ENCODE measurements at regions not wholly inside any gene's neighbourhood (a gene's known extent, or its start where the extent isn't known, plus 50 kb on each side); places are given as distances from the start of the nearest gene placed in this dataset.

- Histone ChIP-seq H3K9me3 (no peaks in the 10 kb centered on the region), H3K36me3 (no peaks in the 10 kb centered on the region), H3K4me3 (no peak overlapping the region), H3K27me3 (no peaks in the 10 kb centered on the region), H3K27ac (no peak overlapping the region), H3K4me1 (no peaks in the 10 kb centered on the region)
- DNase-seq (ENCODE audit: low spot score in 2 of 2): peak; percentile 26 to 60
- TF ChIP-seq POLR2AphosphoS5 (IDR thresholded peaks at IDR 0.05): no peak
- TF ChIP-seq POLR2A (IDR thresholded peaks at IDR 0.05): no peak
- no peak for TF ChIP-seq EP300 (IDR thresholded peaks at IDR 0.05)
- TF ChIP-seq CTCF (IDR thresholded peaks at IDR 0.05): no peak
- WGBS: 100% methylated on average over 1 of the region's 3 CpGs
These were observed 212.2 kb upstream of the DIO3 start for GRCh38 chr14:101349108-101349507.

DNA sequence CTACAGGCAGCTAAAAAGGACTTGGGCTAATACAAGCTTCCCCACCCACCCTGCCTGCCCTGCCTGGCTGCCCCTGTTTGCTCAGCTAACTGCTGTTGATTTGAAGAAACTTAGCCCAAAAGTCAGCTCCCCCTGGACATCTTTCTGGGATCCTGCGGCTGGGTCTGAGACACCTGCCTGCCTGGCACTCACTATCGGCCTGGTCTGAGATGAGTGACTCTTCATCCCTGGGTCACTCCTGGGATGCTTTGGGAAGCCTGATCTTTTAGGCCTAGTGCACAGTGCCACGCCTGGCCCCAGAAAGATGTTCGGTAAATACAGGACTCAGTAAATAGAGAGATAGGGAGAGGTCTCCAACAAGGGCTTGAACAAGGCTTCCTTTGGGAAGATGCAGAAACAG is 211.3 kb upstream of the DIO3 start:
- Histone ChIP-seq H3K4me3 (no peak overlapping the region), H3K36me3 (no peaks in the 10 kb centered on the region), H3K27ac (no peak overlapping the region), H3K4me1 (no peaks in the 10 kb centered on the region), H3K9me3 (peaks cover 3% of the 10 kb centered on the region), H3K27me3 (no peaks in the 10 kb centered on the region)
- WGBS: 98% methylated on average over 4 of the region's 4 CpGs
- TF ChIP-seq EP300 (IDR thresholded peaks at IDR 0.05): no peak
- no peak for TF ChIP-seq POLR2A (IDR thresholded peaks at IDR 0.05)
- no peak for TF ChIP-seq POLR2AphosphoS5 (IDR thresholded peaks at IDR 0.05)
- no peak for TF ChIP-seq CTCF (IDR thresholded peaks at IDR 0.05)
- peak; percentile 23 to 26 for DNase-seq (ENCODE audit: low spot score in 2 of 2)

DNA sequence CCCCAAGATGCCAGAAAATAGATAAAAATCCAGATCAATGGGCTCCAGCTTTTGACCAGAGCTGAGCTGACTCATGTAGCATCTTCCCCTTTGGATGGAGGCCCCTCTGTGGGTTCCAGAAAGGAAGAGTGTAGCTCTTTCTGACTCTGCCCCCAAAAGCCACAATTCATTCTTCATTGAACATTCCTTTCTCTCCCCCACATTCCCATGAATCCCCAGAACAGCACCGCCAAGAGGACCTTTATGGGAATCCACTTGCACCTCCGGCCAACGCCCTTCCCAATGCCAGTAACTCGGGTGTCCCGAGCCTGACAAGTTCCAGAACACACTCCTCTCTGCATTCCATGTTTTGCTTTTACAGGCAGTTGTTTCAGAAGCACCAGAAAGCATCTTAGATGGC is 210.6 kb upstream of the DIO3 start:
- H3K4me1 ChIP-seq: no peaks in the 10 kb centered on the region
- H3K9me3 ChIP-seq: peaks cover 3% of the 10 kb centered on the region
- peak; percentile 33 to 59 for DNase-seq (ENCODE audit: low spot score in 2 of 2)
- H3K27ac ChIP-seq: no peak overlapping the region
- H3K27me3 ChIP-seq: no peaks in the 10 kb centered on the region
- no peaks in the 10 kb centered on the region for H3K36me3 ChIP-seq
- WGBS: 68% methylated on average over 5 of the region's 5 CpGs
- no peak for TF ChIP-seq EP300 (IDR thresholded peaks at IDR 0.05)
- H3K4me3 ChIP-seq: no peak overlapping the region

- Histone ChIP-seq H3K36me3 (no peaks in the 10 kb centered on the region), H3K27ac (no peak overlapping the region), H3K27me3 (no peaks in the 10 kb centered on the region), H3K4me1 (no peaks in the 10 kb centered on the region), H3K4me3 (no peak overlapping the region), H3K9me3 (peaks cover 3% of the 10 kb centered on the region)
- peak; percentile 21 to 49 for DNase-seq (ENCODE audit: low spot score in 2 of 2)
- TF ChIP-seq EP300 (IDR thresholded peaks at IDR 0.05): no peak
- no peak for TF ChIP-seq POLR2A (IDR thresholded peaks at IDR 0.05)
- no peak for TF ChIP-seq CTCF (IDR thresholded peaks at IDR 0.05)
- WGBS: 70% methylated on average over 7 of the region's 7 CpGs
These were observed 210.1 kb upstream of the DIO3 start for GRCh38 chr14:101351146-101351545.

DNA sequence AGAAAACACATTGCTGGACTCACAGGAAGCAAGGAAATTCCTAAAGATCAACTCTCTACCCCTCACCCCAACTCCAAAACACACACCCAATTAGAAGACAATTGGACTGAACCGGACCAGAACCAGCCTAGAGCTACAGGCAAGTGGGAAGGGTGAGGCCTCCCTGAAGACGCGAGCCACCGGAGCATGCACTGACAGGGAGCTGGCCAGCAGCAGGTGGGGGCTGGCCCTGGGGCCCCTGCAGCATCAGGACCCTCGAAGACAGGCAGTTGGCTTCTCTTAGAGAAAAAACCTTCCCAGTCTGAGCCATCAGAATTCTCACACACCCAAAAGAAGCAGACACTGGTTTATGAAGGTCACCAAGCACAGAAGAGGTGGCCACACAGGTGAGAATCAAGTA is 209.5 kb upstream of the DIO3 start:
- TF ChIP-seq EP300 (IDR thresholded peaks at IDR 0.05): no peak
- Histone ChIP-seq H3K27me3 (no peaks in the 10 kb centered on the region), H3K4me3 (no peak overlapping the region), H3K9me3 (peaks cover 3% of the 10 kb centered on the region), H3K36me3 (no peaks in the 10 kb centered on the region), H3K27ac (no peak overlapping the region), H3K4me1 (no peaks in the 10 kb centered on the region)
- DNase-seq (ENCODE audit: low spot score in 2 of 2): peak; percentile 24 to 44
- 79% methylated on average over 5 of the region's 5 CpGs for WGBS

GRCh38 chr14:101352567-101352966 is 208.7 kb upstream of the DIO3 start:
- Histone ChIP-seq H3K27ac (no peak overlapping the region), H3K9me3 (peaks cover 3% of the 10 kb centered on the region), H3K27me3 (no peaks in the 10 kb centered on the region), H3K36me3 (no peaks in the 10 kb centered on the region), H3K4me1 (no peaks in the 10 kb centered on the region), H3K4me3 (no peak overlapping the region)
- 94% methylated on average over 8 of the region's 8 CpGs for WGBS
- TF ChIP-seq POLR2AphosphoS5 (IDR thresholded peaks at IDR 0.05): no peak
- TF ChIP-seq POLR2A (IDR thresholded peaks at IDR 0.05): no peak
- no peak for TF ChIP-seq EP300 (IDR thresholded peaks at IDR 0.05)
- no peak for TF ChIP-seq CTCF (IDR thresholded peaks at IDR 0.05)
- DNase-seq (ENCODE audit: low spot score in 2 of 2): peak; percentile 35 to 55

All from suprapubic skin (tissue), 4 donors.